HG02588 (cell line): ENCODE measurements at regions not wholly inside any gene's neighbourhood (a gene's known extent, or its start where the extent isn't known, plus 50 kb on each side); places are given as distances from the start of the nearest gene placed in this dataset.
"Not testable (repeated sequence)": the region's sequence is repeated elsewhere in the genome, so short reads cannot be mapped to it uniquely, and the experiment has no call there.

ENCODE experiments used
- ATAC-seq: cut with Tn5 transposase; IDR thresholded peaks from one replicate; pipeline ENCODE4 v1.9.1; 2021; ENCODE audit warnings: mild to moderate bottlenecking, moderate library complexity; ENCODE audit not compliant: unreplicated experiment

DNA sequence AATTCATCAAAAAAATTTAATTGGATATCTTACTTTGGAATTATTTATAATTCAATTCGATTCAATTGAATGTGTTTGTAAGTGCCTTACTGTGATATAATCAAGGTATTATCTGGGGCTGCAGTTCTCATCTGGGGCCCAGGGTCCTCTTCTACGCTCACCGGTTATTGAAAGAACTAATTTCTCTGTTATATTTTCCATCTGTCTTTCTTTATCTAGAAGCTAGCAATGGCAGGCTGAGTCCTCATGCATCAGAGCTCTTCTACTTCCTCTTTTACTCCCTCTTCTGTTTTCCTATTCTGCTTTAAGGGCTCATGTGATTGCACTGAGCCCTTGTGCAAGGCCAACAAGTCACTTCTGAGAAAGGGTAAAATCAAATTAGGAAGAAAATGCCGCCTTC is 315.6 kb downstream of the RAD51AP2 start:
- peak; percentile 72 for ATAC-seq

DNA sequence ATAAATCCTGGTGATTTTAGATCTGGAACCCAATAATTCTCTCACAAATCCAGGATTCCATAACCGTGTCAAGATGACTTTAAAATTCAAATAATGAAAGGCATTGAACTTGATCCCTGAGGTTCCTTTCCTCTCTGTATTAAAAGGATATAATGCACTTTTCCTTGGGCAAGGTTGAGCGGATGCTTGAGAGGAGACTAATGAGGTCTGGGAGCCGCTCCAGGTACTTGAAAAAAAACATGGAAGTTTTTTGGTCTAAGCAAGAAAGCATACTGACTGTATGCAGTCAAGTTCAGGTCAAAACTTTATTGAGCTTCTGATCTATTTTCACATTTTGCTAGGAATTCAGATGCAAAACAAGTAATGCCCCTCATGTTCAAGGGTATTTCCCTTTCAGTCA is 318.5 kb downstream of the RAD51AP2 start:
- no peak for ATAC-seq

- ATAC-seq = no peak
Measured at GRCh38 chr2:17196380-17196779, 321.9 kb downstream of the RAD51AP2 start.

DNA sequence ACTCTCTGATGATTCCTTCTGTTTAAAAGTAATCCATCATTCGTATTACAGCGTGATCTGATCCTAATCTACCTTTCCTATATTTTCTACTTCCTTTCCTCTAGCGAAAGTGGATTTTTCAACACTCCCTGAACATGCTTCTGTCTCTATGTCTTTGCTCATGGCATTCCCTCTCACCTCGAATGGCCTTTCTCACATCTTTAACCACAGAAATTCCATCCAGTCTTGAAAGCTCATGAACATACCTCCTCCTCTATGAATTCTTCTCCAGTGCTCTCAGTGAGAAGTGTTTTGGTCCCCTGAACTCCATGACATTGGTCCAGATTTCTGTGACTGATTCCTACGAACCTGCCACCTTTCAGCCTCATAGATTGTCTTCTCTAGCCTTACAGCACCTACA is 323.2 kb downstream of the RAD51AP2 start:
- no peak for ATAC-seq

DNA sequence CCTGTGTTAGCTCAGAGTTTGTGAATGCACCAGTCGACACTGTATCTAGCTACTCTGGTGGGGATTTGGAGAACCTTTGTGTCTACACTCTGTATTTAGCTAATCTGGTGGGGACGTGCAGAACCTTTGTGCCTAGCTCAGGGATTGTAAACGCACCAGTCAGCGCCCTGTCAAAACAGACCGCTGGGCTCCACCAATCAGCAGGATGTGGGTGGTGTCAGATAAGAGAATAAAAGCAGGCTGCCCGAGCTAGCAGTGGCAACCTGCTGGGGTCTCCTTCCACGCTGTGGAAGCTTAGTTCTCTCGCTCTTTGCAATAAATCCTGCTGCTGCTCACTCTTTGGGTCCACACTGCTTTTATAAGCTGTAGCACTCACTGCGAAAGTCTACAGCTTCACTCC is 324.2 kb downstream of the RAD51AP2 start:
- ATAC-seq = no peak

GRCh38 chr2:17193433-17193890 is 324.8 kb downstream of the RAD51AP2 start:
- not testable (repeated sequence) for ATAC-seq

DNA sequence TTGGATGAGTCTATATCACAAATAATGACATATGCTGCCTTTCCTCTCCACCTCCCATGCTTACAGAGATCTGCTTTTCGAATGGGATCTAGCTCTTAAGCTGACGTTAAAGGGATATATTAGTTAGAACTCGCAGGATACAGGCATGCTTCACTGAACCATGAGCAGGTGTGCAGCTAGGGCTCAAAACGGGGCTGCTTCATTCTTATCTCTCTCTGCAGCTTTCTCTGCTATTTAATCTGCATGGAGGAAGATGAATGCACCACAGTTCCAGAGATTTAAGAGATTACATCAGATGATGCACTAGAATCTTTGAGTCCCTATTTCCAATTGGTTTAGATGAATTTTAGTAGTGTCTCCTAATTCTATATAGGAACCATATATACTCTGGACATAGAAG is 327.0 kb downstream of the RAD51AP2 start:
- no peak for ATAC-seq

GRCh38 chr2:17190527-17190926 is 327.7 kb downstream of the RAD51AP2 start:
- no peak for ATAC-seq

DNA sequence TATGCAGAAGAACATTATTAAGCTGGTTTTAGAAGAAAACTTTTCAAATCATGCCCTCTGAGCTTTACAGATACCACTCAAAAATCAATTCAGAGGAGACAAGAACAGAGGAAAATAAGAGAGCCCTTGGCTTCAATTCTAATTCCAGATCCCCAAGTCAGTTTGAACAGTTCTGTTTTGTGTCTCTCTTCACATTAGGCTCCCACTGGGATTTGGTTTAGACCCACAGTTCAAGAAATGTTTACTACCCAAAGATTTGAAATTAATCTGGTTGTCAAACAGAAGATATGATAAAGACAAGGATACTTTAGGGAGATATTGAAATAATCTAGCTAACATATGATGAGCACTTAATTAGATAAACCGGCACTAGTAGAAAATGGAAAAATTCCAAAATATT is 329.5 kb downstream of the RAD51AP2 start:
- ATAC-seq = no peak

DNA sequence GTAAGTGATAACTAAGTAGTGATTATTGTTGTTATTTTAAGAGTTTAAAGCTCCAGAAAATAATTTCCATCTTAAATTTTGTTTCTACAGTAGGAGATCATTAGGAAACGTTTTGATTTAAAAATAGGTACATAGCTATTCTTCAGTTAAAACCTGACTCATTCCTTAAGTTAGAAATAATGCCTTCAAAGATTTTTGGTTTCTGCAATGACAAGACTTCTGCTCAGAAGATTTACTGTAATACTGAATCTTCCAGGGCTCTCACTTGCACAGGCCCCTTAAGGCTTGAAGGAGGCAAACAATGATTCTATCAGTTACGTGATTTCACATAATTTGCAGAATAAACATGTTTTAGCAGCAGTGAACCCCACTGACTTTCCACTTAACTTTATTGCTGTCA is 333.7 kb downstream of the RAD51AP2 start:
- no peak for ATAC-seq

DNA sequence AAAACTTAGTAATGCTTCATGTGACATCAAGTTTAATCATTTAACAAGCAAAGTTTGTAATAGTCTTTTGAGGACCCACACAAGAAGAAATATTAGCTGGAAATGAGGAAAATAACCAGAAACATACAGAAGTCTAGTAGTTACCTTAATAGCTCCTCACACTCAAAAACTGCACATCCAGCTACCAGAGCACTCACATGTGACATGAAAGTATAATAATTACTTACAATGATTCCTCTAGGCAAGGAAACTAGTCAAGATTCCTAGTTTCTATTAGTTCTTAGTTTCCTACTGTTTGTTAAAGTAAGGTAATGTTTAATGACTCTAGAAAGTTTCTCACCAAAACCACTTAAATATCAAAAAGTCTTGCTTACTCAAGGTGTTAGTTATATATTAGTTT is 335.8 kb downstream of the RAD51AP2 start:
- no peak for ATAC-seq

DNA sequence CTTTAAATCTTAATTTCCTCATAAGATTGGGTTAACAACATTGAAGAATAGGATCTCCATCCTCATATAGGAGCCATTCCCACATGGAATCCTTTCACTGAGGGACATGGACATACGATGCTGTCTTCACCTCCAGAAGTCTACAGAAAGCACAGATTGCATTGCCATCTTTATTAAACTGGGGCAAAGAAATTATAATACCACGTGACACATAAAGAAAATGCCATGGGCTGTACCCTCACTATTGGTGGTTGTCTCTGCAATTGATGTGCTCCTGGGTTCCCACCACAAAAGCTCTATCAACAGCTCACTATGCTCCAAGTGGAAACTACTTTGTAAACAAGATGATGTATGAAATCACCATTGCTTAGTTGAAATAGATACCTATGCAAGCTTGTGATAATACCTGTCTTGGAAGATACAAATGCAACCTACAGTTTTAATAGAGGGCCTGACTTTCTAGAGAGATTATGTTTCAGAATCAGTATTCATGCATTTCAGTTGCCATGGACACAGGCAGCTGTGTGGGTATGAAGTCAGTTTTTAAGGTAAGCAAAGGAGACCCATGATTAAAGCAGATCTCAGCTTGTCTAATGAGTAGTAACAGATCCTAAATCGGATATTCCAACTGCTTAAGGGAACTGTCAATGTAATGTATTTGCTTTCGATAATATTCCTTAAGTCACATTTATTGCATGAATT is 337.0 kb downstream of the RAD51AP2 start:
- no peak for ATAC-seq

- ATAC-seq = no peak
Measured at GRCh38 chr2:17179145-17179808, 339.0 kb downstream of the RAD51AP2 start.

DNA sequence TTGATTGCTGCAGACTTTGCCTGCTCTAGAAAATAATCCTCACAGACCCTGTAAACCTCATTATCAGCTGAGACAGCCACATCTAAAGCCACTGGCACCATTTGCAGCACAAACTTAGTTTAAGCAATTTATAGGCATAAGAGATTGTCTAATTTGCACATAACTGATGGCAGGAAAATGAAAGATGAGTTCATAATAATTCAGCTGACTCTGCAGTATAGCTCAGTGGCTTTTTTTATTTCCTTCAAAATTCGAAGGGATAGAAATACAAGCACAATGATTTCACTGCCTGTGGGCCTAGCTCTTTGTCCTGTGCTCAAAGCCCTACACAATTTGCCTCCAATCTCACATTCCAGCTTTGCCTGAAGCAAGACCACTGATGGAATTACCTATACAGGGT is 341.2 kb downstream of the RAD51AP2 start:
- ATAC-seq = no peak

GRCh38 chr2:17171446-17172049 is 346.7 kb downstream of the RAD51AP2 start:
- peak; percentile 86 for ATAC-seq

DNA sequence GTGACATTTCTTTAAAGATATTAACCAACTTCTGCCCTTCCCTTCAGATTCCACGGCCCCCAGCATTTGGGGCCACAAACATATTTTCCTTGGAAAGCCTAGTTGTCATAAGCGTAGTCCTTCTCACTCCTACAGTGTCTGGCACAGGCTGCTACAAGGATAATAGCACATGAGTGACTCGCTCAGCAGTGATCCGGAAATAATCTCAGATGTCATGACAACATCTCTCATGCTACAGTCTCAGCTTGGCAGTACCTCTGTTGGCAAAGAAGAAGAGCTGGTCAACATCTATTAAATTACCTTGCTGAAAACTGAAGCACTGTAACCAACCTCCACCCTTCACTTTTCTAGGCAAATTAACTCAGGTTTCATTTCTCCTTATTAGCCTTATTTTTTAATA is 351.7 kb downstream of the RAD51AP2 start:
- ATAC-seq = no peak

GRCh38 chr2:17164550-17164949 is 353.7 kb downstream of the RAD51AP2 start:
- no peak for ATAC-seq

DNA sequence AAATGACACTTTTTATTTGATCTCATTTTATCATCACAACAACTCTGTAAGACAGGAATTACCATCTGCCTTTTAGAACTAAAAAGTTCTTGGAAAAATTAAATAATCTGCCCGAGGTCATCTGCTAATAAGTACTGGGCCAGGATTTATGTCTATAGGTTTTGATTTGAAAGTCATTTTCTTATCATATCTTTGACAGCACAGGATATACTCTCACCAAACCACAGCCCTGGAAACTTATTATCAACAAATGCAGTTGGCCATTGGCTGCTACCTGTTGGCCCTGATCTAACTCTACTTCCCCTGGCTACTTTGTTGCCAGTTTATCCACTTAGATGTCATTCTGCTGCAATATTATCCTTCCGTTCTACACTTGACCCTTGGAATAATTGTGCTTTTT is 354.6 kb downstream of the RAD51AP2 start:
- ATAC-seq = no peak

- no peak for ATAC-seq
Measured at GRCh38 chr2:17162713-17163112, 355.5 kb downstream of the RAD51AP2 start.

DNA sequence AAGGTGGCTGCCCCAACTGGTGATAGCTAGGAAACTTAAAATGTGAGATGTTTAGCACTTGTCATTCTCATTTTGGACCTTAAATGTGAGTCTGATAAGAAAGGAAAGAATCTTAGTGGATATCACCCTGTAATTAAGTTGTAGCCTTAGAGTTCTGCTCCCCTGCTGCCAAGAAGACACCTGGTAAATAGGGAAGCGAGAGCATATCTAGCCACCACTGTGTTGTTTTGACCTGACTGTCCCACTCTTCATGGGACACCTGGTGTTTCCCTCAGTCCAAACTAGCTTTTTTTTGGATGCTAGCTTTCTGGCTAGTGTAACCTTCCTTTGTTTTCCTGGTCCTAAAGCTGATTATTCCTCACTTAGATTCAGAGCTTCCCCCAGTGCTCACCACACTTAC is 357.6 kb downstream of the RAD51AP2 start:
- peak; percentile 85 for ATAC-seq

GRCh38 chr2:17156086-17156485 is 362.2 kb downstream of the RAD51AP2 start:
- no peak for ATAC-seq

GRCh38 chr2:17149945-17150344 is 368.3 kb downstream of the RAD51AP2 start:
- no peak for ATAC-seq
